HG03025 (cell line): ENCODE measurements at regions not wholly inside any gene's neighbourhood (a gene's known extent, or its start where the extent isn't known, plus 50 kb on each side); places are given as distances from the start of the nearest gene placed in this dataset.
"Not testable (repeated sequence)": the region's sequence is repeated elsewhere in the genome, so short reads cannot be mapped to it uniquely, and the experiment has no call there.

Experiments used
- ATAC-seq: cut with Tn5 transposase; IDR thresholded peaks from one replicate; pipeline ENCODE4 v1.9.1; 2021; ENCODE audit warnings: mild to moderate bottlenecking, moderate library complexity; ENCODE audit not compliant: unreplicated experiment, low FRiP score

DNA sequence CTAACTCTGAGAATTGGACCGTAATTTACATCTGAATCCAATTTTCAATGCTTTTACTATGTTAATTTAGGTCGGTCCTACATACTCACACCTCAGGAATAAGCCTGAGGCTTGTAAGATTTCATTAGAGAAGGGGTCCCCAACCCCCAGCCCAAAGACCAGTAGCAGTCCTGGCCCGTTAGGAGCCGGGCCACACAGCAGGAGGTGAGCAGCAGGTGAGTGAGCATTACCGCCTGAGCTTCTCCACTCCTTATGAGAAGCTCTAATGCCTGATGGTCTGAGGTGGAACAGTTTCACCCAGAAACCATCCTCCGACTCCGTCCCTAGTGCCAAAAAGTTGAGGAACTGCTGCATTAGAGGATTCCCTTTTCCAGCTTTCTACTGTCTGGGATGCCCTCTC lies 757.3 kb downstream of the SI start:
- no peak for ATAC-seq

DNA sequence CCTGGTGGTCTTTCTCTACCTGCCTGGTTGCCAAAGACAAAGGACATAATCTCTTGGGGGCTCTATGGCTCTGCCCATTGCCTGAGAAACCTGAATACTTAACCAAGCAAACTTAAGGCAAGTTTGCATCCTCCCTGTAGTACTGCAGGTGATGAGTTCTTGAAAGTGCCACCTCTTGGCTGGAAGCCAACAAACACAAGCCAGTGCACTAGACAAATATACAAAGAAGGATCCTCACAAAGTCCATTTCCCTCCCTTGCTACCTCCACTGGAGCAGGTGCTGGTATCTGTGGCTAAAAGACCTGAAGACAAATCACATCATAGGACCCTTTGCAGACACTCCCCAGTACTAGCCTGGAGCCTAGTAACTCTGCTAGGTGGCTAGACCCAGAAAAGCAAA lies 772.3 kb downstream of the SI start:
- ATAC-seq = no peak

DNA sequence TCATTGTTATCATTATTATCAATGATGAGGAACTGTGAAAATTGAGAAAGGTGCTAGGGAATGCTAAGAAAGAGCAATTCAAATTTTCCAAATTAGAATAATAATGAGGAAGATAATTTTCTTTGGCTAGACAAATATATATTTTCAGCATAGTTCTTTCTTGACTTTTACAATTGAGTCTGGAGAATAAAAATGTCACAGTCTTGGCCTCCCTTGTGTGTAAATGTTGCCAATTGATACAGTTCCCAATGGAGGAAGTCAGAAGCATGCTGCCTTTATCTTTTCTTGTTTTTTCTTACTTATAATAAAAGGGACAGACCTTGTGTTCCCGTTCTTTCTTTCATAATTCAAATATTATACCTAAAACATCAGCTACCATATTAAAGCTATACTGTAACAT lies 774.4 kb downstream of the SI start:
- no peak for ATAC-seq

DNA sequence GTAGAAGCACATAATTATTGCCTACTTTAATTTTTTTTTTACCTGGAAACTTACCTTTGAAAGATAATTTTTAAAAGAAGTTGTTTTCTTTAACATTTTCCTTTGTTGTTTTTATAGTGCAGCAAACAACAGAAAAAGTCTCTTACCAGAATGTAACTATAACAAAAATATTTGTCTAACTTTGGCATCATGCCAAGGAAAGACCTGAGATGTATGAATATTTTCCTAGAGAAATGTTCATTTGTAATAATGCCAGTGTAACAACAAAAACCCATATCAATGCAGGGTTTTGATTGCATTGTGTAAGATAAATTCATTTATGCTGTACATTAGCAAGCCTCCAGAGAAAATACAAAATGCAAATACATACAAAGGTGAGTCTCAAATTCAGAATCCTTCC lies 775.7 kb downstream of the SI start:
- ATAC-seq = no peak

DNA sequence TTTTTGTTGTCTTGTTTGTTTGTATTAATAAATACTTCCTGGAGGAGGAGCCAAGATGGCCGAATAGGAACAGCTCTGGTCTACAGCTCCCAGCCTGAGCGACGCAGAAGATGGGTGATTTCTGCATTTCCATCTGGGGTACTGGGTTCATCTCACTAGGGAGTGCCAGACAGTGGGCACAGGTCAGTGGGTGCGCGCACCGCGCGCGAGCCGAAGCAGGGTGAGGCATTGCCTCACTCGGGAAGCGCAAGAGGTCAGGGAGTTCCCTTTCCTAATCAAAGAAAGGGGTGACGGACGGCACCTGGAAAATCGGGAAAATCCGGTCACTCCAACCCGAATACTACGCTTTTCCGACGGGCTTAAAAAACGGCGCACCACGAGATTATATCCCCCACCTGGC lies 786.8 kb downstream of the SI start:
- ATAC-seq = not testable (repeated sequence)

DNA sequence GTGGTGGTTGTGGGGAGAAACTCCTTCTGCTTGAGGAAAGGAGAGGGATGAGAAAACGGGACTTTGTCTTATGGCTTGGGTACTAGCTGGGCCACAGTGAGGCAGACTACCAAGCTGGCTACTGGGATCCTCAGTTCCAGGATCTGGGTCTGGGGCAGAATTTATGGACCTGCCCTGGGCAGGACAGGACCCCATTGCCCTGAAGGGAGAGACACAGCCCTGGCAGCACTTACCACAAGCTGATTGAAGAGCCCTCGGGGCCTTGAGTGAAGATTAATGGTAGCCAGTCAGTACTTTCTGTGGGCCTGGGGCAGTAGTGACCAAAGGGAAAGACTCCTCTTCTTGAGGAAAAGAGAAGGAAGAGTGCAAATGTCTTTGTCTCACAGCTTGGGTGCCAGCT lies 799.7 kb downstream of the SI start:
- no peak for ATAC-seq

DNA sequence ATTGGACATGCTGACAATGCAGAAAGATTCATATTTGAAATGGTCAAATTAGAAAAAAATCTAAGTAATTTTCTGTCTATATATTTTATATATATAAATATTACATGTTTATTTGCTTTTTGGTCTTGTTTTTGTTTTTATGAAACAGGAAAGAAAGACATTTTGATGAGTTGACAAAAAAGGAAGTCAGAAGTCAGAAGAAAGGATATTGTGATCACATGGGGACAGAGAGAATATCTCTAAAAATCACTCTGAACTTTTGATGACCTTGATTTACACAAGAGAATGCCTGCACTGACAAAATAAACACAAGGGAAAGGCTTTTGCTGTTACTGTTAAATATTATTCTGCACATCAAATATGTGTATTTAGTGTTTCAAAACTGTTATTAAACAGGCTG lies 811.2 kb downstream of the SI start:
- no peak for ATAC-seq

DNA sequence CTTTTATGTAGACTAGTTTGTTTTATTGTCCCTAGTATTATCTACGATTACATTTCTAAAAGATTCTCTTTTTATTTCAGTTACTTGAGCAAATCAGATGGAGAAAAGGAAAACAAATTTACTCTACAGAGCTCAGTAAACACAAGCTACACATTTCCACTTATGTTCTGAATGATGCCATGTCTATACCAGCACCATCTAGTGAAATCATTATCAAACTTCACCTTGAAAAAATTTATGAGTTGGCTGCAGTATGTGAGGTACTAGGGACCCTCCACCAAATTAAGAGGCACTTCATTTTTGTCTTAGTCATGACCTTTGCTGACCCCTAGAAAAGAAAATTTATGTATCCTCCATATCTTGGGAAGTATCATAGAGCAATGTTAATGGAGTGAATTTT lies 827.4 kb downstream of the SI start:
- ATAC-seq = no peak

DNA sequence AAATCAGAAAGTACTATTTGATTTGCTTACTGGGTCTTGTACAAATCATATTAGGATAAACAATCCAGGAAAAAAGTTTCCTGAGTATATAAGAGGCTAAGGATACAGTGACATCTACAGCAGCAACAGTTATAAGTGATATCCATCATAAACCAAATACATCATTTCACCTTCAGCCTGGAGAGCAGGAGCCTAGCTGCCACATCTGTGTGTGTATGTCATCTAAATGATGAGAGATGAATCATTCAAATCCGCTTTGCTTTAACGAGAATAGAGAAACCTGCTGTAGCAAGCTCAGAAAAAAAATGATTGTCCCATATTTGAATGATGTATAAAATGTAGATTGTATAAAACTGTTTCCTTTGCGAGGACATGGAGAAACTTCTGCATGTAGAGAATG lies 841.4 kb downstream of the SI start:
- no peak for ATAC-seq

DNA sequence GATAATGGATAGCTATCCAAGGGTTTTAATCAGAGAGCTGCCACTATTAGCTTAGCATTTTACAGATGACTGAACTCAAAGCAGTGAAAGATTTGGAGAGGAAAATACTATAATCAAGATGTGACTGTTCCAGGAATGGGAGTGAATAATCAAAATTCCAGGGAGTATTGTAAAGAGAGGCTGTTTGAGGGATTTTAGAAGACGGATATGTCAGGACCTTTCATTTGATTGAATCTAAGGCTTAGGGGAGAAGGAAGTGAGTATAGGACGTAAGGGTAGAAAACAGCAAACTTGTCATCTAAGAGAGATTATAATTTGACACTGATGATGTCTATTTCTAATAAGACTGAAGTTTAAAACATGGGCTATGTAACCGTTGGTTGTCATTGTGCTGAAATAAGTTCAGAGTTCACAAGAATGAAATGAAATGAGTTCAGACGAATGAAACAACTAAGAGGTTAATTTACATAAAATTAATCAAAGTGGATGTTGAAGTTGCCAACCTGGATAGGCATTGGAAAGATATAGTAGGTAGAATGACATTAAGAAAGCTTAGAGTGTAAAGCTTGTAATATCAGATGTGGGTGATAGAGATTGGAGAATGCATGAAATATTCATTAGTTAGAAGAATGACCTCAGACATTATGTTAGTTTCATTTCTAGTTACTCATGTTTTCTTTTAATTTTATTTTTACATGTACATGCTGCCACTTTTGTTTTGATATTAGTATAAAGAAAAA lies 842.8 kb downstream of the SI start:
- ATAC-seq = no peak

DNA sequence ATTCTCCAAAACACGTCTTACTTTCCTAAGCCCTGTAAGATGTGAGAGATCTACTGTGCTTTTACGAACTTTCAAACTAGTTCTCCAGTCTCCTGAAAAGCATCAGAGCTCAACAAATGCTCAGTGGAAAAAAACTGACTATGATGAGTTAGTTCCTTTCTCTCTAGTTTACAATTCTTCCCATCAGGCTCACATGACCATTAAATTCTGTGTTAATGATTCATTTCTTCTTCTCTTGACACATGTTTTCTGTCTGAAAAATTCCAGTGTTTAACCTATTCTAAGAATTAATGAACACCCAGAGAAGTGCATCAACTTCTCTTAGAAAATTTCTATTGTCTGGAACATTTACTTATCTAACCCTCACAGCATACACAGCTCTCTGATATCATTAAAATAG lies 844.3 kb downstream of the SI start:
- ATAC-seq = no peak

DNA sequence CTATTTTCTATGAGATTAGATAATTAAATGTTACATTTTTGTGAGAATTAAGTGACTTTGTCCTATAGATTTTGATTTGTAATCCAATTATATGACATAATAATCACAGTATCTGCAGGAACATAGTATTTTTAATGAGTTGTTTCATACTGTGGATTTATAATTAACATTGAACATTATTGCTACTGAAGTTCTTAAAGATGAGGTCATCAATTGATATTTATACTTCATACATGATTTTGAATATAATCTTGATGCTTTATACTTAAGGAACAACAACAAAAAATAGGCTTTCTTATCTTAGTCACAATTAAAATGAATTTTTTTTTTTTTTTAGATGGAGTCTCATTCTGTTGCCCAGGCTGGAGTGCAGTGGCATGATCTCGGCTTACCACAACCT lies 846.6 kb downstream of the SI start:
- no peak for ATAC-seq

DNA sequence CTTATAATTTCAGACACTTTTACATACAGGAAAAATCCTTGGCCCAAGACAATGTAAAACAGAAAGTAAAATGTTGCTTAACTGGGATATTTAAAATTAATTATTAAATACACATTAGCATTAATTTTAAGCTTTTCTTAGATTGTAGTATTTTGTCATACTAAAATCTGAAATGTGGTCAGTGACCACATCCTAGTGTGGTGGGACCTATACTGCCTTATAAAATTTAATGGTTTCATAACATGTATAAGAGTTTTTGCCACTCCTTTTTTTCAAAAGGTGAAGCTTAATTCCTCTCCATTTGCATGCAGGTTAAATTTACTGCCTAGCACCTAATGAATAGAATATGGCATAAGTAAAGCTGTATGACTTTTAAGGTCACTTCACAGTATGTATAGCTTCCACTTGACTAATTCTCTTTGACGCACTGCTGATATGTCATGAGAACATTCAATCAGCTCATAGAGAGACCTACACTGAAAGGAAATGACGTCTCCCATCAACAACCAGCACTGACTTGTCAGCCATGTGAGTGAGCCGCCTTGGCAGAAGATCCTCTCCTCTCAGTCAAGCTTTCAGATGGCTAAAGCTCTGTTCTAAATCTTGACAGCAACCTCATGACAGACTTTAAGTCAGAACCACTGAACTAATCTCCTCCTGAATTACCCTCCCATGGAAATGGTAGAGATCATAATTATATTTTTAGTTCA lies 847.8 kb downstream of the SI start:
- ATAC-seq = no peak

DNA sequence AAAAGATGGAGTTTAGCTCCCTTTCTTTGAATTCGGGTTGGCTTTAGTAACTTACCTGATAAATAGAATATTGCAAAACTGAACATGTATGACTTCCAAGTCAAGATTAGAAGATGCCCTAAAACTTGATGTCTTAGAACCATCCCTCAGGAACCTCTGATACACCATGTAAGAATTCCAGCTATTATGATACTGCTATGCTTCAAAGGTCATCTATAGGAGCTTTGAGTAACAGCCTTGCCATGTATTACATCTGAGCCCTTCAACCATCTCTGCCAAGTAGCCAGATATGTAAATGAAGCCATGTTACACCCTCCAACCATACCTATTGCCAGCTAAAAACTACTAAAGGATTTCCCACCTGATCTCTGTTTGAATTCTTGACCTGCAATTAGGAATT lies 854.2 kb downstream of the SI start:
- no peak for ATAC-seq

DNA sequence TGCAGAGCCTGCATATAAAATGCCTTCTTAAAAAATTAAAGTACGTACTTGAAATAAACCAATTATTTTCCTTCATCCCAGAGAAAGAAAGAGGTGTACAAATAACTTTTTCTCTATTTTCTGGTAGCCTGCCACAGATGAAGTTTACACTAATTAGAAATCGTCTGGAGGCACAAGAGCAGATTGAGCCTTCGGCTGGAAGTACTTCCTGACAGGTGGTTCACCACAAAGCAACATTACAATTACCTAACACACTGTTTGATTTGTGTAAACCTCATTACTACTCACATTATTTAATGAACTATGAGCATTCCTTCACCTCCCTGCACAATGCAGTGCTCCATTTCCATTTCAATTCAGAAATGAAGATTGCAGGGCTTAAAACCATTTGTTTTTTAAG lies 856.1 kb downstream of the SI start:
- no peak for ATAC-seq

DNA sequence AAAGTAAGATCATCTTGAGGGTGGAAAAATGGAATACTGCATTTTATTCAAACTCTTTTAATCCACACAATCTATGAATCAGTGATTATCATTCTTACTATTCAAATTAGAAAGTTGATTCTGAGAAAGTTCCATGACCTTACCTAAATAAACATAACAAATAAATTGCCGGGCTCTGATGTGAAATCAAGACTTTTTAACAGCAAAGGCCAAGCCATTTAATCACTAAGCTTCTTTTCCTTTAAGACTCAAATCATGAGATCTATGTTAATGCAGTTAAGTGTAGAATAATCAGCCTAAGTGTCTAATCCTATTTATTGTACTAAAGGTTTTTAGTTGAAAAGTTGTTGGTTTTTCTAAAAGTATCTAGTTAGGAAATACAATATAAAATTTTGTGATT lies 857.0 kb downstream of the SI start:
- ATAC-seq = no peak

DNA sequence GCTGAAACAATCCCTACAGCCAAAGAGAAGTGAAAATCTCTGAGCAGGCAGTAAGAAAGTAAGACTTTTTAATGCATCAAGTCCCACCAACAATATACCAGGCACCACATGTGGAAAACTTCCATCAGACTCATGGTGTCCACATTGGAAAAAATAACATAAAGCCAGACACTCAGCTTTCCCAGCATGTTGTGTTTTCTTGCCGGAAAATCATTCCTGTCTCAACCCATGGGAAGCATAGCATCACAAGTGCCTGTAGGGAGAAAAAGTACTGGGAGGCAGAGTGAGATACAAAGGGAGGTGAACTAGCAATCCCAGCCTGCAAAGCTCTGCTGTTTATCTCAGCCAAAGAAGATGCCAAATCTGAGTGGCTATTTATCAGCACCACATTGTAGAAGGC lies 868.9 kb downstream of the SI start:
- ATAC-seq = no peak

DNA sequence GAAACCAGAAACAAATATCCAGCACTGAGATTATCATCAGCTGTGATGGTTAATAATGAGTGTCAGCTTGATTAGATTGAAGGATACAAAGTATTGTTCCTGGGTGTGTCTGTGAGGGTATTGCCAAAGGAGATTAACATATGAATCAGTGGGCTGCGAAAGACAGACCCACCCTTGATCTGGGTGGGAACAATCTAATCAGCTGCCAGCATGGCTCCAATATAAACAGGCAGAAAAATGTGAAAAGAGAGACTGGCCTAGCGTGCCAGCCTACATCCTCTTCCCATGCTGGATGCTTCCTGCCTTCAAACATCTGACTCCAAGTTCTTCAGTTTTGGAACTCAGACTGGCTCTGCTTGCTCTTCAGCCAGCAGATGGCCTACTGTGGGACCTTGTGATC lies 869.5 kb downstream of the SI start:
- no peak for ATAC-seq

DNA sequence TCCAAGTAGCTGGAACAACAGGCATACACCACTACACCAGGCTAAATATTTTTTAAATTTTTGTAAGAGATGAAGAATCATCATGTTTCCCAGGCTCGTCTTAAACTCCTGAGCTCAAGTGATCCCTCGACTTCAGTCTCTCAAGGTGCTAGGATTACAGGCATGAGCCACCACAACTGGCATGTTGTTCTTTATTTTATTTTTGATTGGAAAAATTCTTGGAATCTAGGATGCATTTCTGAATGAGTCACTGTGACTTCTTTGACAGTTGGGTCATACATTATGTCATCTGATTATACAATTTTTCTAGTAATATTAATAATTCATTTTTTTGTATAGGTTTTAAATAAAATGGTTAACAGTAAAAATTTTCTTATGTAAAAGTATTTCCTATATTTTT lies 870.2 kb downstream of the SI start:
- ATAC-seq = no peak

DNA sequence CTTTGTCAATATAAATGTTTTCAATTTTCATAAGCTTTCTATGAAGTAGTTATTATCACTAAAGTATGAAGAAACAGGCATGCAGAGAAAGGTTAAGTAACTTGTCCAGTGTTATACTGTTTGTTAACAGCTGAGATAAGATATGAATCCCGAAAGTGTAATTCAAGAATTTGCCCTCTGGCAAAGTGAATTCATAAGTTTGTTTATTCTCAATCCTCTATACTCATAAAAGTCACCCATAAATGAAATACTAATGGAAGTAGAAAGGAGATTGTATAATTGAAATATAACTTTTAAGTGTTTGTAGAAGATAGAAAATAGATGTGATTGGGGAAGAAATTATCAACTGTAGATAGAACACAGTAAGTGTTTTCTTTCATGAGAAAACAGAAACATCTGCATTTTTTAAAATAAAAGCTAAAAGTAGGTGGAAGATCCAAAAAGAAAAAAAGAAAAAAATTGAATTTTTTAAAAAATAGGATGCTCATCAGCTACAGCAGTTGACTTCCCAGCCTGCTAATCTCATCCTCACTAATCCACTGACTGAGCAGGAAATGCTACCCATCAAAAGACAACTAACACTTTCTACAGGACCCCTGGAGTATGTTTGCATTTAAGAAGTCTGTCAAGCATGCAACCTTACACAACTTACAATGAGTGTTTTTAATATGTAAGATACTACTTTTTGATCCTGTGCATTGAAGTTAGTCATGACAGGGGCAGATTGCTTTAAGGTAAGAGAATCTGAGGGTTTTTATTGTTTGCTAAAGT lies 878.1 kb downstream of the SI start:
- ATAC-seq = no peak

DNA sequence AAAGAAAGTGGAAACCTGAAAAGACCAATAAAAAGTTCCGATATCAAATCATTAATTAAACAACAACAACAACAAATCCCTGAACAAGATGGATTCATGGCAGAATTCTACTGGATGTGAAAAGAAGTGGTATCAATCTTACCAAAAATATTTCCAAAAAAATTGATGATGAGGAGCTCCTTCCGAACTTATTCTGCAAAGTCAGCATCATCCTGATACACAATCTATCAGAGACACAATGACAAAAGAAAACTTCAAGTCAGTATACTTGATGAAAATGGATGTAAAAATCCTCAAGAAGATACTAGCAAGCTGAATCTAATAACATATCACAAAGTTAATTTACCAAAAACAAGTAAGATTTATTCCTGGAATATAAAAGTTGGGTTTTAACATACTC lies 881.8 kb downstream of the SI start:
- ATAC-seq = no peak

DNA sequence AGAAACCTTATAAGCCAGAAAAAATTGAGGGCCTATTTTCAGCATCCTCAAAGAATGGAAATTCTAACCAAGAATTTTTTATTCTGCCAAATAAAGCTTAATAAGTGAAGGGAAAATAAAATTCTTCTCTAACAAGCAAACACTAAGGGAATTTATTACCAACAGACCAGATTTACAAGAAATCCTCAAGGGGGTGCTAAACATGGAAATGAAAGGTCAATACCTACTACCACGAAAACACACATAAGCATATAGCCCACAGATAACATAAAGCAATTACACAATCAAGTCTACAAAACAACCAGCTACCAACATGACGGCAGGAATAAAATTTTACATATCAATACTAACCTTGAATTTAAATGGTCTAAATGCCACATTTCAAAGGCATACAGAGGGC lies 883.5 kb downstream of the SI start:
- no peak for ATAC-seq
